Epithelial cell of esophagus (primary cell): ENCODE measurements at regions not wholly inside any gene's neighbourhood (a gene's known extent, or its start where the extent isn't known, plus 50 kb on each side); places are given as distances from the start of the nearest gene placed in this dataset.

Source experiments
- DNase-seq: peaks from one replicate; pipeline ENCODE4 v3.0.0; 2010; ENCODE audit warnings: low read depth
- H3K4me3 ChIP-seq: 2 replicates; pipeline ENCODE4 v1.5.1; 2011; ENCODE audit warnings: mild to moderate bottlenecking, low read length, control low read depth
- CTCF ChIP-seq: IDR thresholded peaks from 2 replicates; pipeline ENCODE4 v1.5.1; 2011; ENCODE audit warnings: low read depth, mild to moderate bottlenecking, low read length, control low read depth, inconsistent platforms; ENCODE audit not compliant: insufficient read depth; ENCODE audit errors: missing control alignments

DNA sequence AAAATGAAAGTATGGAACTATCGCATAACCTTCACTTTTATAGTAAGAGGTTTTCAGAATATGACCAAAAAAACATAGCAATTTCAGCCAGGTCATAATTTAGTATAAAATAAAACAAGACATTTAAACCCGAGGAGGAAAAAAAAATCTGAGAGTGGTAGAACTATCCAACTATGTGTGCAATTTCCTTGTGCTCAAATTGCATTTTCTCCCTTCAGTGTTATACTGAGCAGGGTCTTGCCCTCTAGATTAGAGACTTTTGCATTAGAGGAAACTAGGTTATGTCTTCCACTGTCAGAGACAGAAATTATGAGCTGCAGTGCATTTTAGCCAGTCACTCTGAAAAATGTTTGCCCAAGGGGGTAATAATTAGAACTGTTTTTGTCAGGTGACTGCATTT lies 330.6 kb downstream of the NR2F1-AS1 start:
- H3K4me3 ChIP-seq = no peak overlapping the region
- TF ChIP-seq CTCF = no peak
- DNase-seq = no peak

- no peak overlapping the region for H3K4me3 ChIP-seq
- TF ChIP-seq CTCF = no peak
- peak; percentile 21 for DNase-seq
Observed at GRCh38 chr5:93249651-93250289, 331.2 kb downstream of the NR2F1-AS1 start.

DNA sequence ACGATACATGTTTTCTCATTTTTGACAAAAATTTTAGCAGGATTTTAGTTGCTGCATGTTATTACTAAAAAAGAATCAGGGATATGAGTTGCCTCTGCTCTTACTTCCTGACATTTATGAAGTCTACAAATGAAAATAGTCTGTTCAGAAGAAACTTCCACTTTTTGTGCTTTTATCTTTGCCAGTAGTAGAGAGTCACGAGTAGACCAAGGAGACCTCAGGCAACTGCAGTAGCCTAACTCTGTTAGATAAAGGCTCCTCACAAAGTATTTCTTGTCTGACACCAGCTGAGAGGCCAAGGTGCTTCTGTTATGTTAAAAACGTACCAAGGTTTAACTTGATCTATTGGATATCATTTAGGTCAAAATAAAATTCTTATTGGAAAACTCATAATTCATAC lies 333.9 kb downstream of the NR2F1-AS1 start:
- no peak overlapping the region for H3K4me3 ChIP-seq
- DNase-seq = no peak
- no peak for TF ChIP-seq CTCF

DNA sequence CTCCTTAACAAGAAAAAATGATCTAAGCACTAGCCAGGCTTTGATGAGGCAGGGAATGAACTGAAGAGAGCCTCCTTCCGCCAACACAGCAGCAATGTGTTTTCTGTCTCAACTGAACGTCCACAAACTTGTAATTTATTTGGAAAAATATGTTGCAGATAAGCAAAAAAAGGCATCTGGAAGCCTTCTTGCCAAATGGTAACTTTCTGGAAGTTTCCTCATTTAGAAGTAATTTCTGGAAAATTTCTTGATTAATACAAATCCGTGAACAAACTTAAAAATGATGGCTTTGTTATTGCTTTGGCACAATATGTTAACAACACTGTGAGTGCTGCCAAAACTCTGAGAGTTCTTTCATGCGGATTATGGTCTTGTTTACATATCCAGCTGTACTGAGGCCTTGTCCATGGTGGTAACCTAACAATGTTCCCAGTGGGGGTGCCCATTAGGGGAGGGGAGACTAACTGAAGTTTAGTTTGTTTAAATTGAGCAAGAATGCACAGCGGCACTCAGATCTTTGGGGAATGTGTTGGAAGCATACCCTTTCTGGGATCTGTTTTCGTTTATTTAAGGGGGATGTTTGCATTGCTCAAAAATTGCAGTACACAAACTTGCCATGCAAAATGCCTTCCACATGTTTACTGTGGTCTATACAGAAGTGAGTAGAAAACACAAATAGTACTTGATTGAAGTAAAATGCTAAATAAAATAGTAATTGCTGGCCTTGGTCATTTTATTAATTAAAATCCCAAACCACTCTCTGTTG lies 334.7 kb downstream of the NR2F1-AS1 start:
- no peak for DNase-seq

DNA sequence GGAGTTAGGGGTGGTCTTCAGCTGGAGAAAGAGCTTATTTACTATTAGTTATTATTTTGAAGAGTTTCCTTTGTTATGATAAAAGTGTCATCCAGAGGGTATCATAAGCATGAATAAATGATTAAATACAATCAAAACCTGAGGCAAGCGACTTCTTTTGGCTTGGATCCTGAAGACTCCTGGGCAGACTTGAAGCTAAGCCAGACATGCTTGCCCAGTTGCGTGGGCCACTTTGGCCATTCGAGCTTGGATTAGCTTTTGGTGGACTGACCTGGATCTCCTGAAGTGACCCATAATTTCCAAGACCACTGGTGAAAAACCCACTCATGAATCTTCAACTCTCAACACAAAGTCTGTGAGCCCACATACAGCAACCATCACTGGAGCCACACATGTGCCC lies 335.8 kb downstream of the NR2F1-AS1 start:
- no peak for DNase-seq
- no peak for TF ChIP-seq CTCF
- H3K4me3 ChIP-seq = no peak overlapping the region

More for the DNA sequence above, 334.7 kb downstream of the NR2F1-AS1 start:
- no peak overlapping the region for H3K4me3 ChIP-seq
- no peak for TF ChIP-seq CTCF

DNA sequence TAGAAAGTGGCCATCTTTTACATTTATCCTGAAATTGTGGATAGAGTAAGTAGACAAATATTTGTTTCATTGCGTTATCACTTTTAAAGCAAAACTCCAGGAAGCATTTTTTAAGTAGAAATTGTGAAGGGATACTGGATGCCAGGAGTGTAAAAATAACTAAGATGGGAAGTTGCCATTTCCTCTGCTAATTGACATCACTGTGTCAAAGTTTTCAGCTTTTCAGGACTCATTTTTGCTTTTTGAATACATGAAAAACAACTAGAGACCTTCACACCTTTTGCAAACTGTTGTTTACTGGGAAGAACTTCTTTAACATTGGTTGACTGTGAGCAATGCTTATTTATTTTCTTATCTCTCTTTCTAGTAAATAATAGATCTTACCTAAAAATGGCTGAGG lies 337.5 kb downstream of the NR2F1-AS1 start:
- H3K4me3 ChIP-seq = no peak overlapping the region
- no peak for TF ChIP-seq CTCF

DNA sequence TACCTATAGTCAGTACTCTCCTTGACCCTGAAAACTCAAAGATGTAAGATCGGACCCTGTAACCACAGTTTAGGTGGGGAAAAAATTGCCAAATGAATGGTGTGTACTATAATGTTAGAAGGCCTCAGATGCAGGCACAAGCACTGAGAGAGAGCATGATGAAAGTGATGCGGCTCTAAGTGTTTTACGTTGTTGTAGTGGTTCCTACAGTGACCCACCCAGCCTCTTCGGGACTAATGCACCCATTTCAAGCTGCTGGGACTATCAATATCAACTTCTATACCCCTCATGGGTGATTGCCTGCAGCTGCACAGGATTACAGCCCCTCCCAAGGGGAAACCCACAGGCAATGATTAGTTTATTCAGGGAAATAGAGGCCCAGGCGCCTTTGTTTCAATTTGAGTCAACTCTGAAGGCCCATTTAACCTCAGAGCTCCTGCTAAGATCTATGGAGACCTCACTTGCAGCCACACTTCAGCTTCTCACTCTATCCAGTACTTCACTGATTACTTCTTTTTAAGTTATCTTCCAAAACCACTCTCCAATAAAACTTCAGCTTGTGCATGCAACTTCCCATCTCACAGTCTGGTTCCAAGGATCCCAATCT lies 340.7 kb downstream of the NR2F1-AS1 start:
- no peak for TF ChIP-seq CTCF
- no peak for DNase-seq
- H3K4me3 ChIP-seq = no peak overlapping the region

More for the DNA sequence above, 337.5 kb downstream of the NR2F1-AS1 start:
- no peak for DNase-seq
